ENCODE measurements at regions not wholly inside any gene's neighbourhood (a gene's known extent, or its start where the extent isn't known, plus 50 kb on each side); places are given as distances from the start of the nearest gene placed in this dataset.
"Not testable (repeated sequence)": the region's sequence is repeated elsewhere in the genome, so short reads cannot be mapped to it uniquely, and the experiment has no call there.

- DNase-seq = no peak
These were observed 130.9 kb downstream of the MYCN start for GRCh38 chr2:16071039-16071864.

GRCh38 chr2:16070648-16070971 is 130.3 kb downstream of the MYCN start:
- DNase-seq = no peak

- no peak for DNase-seq
These were observed 129.7 kb downstream of the MYCN start for GRCh38 chr2:16069933-16070647.

GRCh38 chr2:16069663-16069932 is 129.2 kb downstream of the MYCN start:
- no peak for DNase-seq

- no peak for DNase-seq
These were observed 128.2 kb downstream of the MYCN start for GRCh38 chr2:16068552-16068940.

- DNase-seq = no peak
These were observed 127.7 kb downstream of the MYCN start for GRCh38 chr2:16067866-16068551.

GRCh38 chr2:16067444-16067843 is 127.1 kb downstream of the MYCN start:
- no peak for DNase-seq

GRCh38 chr2:16067037-16067406 is 126.7 kb downstream of the MYCN start:
- no peak for DNase-seq

- DNase-seq = no peak
These were observed 126.1 kb downstream of the MYCN start for GRCh38 chr2:16066261-16067036.

- DNase-seq = not testable (repeated sequence)
These were observed 125.1 kb downstream of the MYCN start for GRCh38 chr2:16065272-16066069.

- no peak for DNase-seq
These were observed 124.4 kb downstream of the MYCN start for GRCh38 chr2:16064745-16065144.

- DNase-seq = no peak
These were observed 123.7 kb downstream of the MYCN start for GRCh38 chr2:16063955-16064633.

- no peak for DNase-seq
These were observed 123.0 kb downstream of the MYCN start for GRCh38 chr2:16063251-16063850.

GRCh38 chr2:16062471-16063250 is 122.3 kb downstream of the MYCN start:
- no peak for DNase-seq

- no peak for DNase-seq
These were observed 121.3 kb downstream of the MYCN start for GRCh38 chr2:16061441-16062217.

GRCh38 chr2:16060936-16061338 is 120.6 kb downstream of the MYCN start:
- DNase-seq = no peak

- no peak for DNase-seq
These were observed 120.0 kb downstream of the MYCN start for GRCh38 chr2:16060125-16060935.

GRCh38 chr2:16059393-16060016 is 119.2 kb downstream of the MYCN start:
- no peak for DNase-seq
